SU-DHL-6 (cell line): ENCODE measurements at regions not wholly inside any gene's neighbourhood (a gene's known extent, or its start where the extent isn't known, plus 50 kb on each side); places are given as distances from the start of the nearest gene placed in this dataset.

Experiments used
- H2AFZ ChIP-seq: fragments of 200-600 bp; sonication (generic); 2 replicates; pipeline ENCODE4 v1.6.1; 2014; ENCODE audit warnings: low read depth, mild to moderate bottlenecking, moderate library complexity, mixed read lengths, antibody characterized with exemption, low read length; ENCODE audit not compliant: severe bottlenecking
- H3F3A ChIP-seq: fragments of 200-600 bp; shearing (Covaris generic); 2 replicates; pipeline ENCODE4 v1.6.0; 2016; ENCODE audit warnings: antibody characterized with exemption, mild to moderate bottlenecking; ENCODE audit not compliant: insufficient read depth
- H3K27ac ChIP-seq: fragments of 200-600 bp; sonication (generic); 2 replicates; pipeline ENCODE4 v1.5.1; 2016; ENCODE audit warnings: low read depth, mild to moderate bottlenecking, low read length, moderate library complexity, mixed read lengths
- H3K27me3 ChIP-seq: fragments of 200-600 bp; sonication (generic), shearing (Covaris generic); 2 replicates; pipeline ENCODE4 v1.6.0; 2014; ENCODE audit warnings: mild to moderate bottlenecking, low read length
- H3K36me3 ChIP-seq: fragments of 200-600 bp; sonication (generic); 2 replicates; pipeline ENCODE4 v1.6.1; 2014; ENCODE audit warnings: mild to moderate bottlenecking, low read length, mixed read lengths
- H3K4me2 ChIP-seq: fragments of 300-600, 200-600 bp; shearing (Covaris generic), sonication (generic); 2 replicates; pipeline ENCODE4 v1.6.0; 2014; ENCODE audit warnings: low read length, low read depth, mild to moderate bottlenecking; ENCODE audit not compliant: poor library complexity, severe bottlenecking
- H3K4me3 ChIP-seq: fragments of 200-600 bp; sonication (generic); 2 replicates; pipeline ENCODE4 v1.5.1; 2014; ENCODE audit warnings: antibody characterized with exemption, low read length, mild to moderate bottlenecking, mixed read lengths; ENCODE audit not compliant: insufficient read depth, poor library complexity, severe bottlenecking
- H3K79me2 ChIP-seq: fragments of 200-600 bp; sonication (generic); 2 replicates; pipeline ENCODE4 v1.6.1; 2014; ENCODE audit warnings: mild to moderate bottlenecking, low read length, moderate library complexity; ENCODE audit not compliant: insufficient read depth
- H3K9ac ChIP-seq: fragments of 200-600 bp; sonication (generic); 2 replicates; pipeline ENCODE4 v1.7.0; 2014; ENCODE audit warnings: mild to moderate bottlenecking, low read length
- H3K9me2 ChIP-seq: fragments of 200-600 bp; sonication (generic); replicated peaks from 2 replicates; pipeline ENCODE4 v1.6.1; 2014; ENCODE audit warnings: low read length; ENCODE audit not compliant: insufficient read depth
- H3K9me3 ChIP-seq: fragments of 200-600 bp; sonication (generic); 2 replicates; pipeline ENCODE4 v1.6.1; 2014; ENCODE audit warnings: low read length, mixed read lengths; ENCODE audit not compliant: insufficient read depth
- H4K20me1 ChIP-seq: fragments of 200-600 bp; sonication (generic); 2 replicates; pipeline ENCODE4 v1.6.1; 2014; ENCODE audit warnings: low read depth, mild to moderate bottlenecking, antibody characterized with exemption, low read length, moderate library complexity, mixed read lengths
- CTCF ChIP-seq: fragments of 200-600 bp; sonication (generic); IDR thresholded peaks from one replicate; pipeline ENCODE4 v1.5.1; 2017; ENCODE audit warnings: antibody characterized with exemption, mild to moderate bottlenecking, low read length, moderate library complexity; ENCODE audit not compliant: insufficient read depth, poor library complexity, severe bottlenecking
- EZH2phosphoT487 ChIP-seq: fragments of 200-600 bp; sonication (generic), shearing (Covaris generic); conservative IDR thresholded peaks from 2 replicates; pipeline ENCODE4 v1.6.1; 2018; ENCODE audit warnings: mild to moderate bottlenecking, antibody characterized with exemption, low read length, moderate library complexity, mixed read lengths

- Histone ChIP-seq H3K79me2 (no peaks in the 10 kb centered on the region), H3K4me3 (no peak overlapping the region), H3K27me3 (no peaks in the 10 kb centered on the region), H2AFZ (no peak overlapping the region), H3K36me3 (no peaks in the 10 kb centered on the region), H3K9ac (no peak overlapping the region), H3F3A (no peaks in the 10 kb centered on the region), H4K20me1 (no peaks in the 10 kb centered on the region), H3K9me3 (no peaks in the 10 kb centered on the region), H3K9me2 (no peaks in the 10 kb centered on the region), H3K27ac (no peak overlapping the region), H3K4me2 (no peak overlapping the region)
- no peak for TF ChIP-seq CTCF
- no peak for TF ChIP-seq EZH2phosphoT487
These were observed 230.5 kb downstream of the SYK start for GRCh38 chr9:91032121-91032531.

GRCh38 chr9:91033270-91033669, 231.7 kb downstream of the SYK start:
- H4K20me1 ChIP-seq: no peaks in the 10 kb centered on the region
- no peaks in the 10 kb centered on the region for H3F3A ChIP-seq
- H2AFZ ChIP-seq: no peak overlapping the region
- no peaks in the 10 kb centered on the region for H3K9me2 ChIP-seq
- no peaks in the 10 kb centered on the region for H3K9me3 ChIP-seq
- no peaks in the 10 kb centered on the region for H3K79me2 ChIP-seq
- no peak overlapping the region for H3K4me3 ChIP-seq
- TF ChIP-seq EZH2phosphoT487 (no peak), CTCF (no peak)
- no peak overlapping the region for H3K27ac ChIP-seq
- no peak overlapping the region for H3K4me2 ChIP-seq
- no peak overlapping the region for H3K9ac ChIP-seq
- H3K36me3 ChIP-seq: no peaks in the 10 kb centered on the region
- H3K27me3 ChIP-seq: no peaks in the 10 kb centered on the region

- Histone ChIP-seq H2AFZ (no peak overlapping the region), H4K20me1 (no peaks in the 10 kb centered on the region), H3K79me2 (no peaks in the 10 kb centered on the region), H3K4me2 (no peak overlapping the region), H3K9ac (no peak overlapping the region), H3K9me3 (no peaks in the 10 kb centered on the region), H3F3A (no peaks in the 10 kb centered on the region), H3K9me2 (no peaks in the 10 kb centered on the region), H3K27me3 (no peaks in the 10 kb centered on the region), H3K27ac (no peak overlapping the region), H3K4me3 (no peak overlapping the region), H3K36me3 (no peaks in the 10 kb centered on the region)
- TF ChIP-seq EZH2phosphoT487: no peak
- TF ChIP-seq CTCF: peak; percentile 82
These were observed 232.2 kb downstream of the SYK start for GRCh38 chr9:91033797-91034196.

- Histone ChIP-seq H3K4me2 (no peak overlapping the region), H3F3A (no peaks in the 10 kb centered on the region), H3K4me3 (no peak overlapping the region), H3K79me2 (no peaks in the 10 kb centered on the region), H3K27me3 (no peaks in the 10 kb centered on the region), H3K9ac (no peak overlapping the region), H2AFZ (no peak overlapping the region), H4K20me1 (no peaks in the 10 kb centered on the region), H3K9me3 (no peaks in the 10 kb centered on the region), H3K36me3 (no peaks in the 10 kb centered on the region), H3K27ac (no peak overlapping the region), H3K9me2 (no peaks in the 10 kb centered on the region)
- no peak for TF ChIP-seq EZH2phosphoT487
- no peak for TF ChIP-seq CTCF
These were observed 232.9 kb downstream of the SYK start for GRCh38 chr9:91034521-91034920.
